ENCODE measurements at regions not wholly inside any gene's neighbourhood (a gene's known extent, or its start where the extent isn't known, plus 50 kb on each side); places are given as distances from the start of the nearest gene placed in this dataset.
A peak's percentile ranks its signal among the peaks of the same experiment; 100 is the strongest.

GRCh38 chr6:133057352-133057751, 183.8 kb upstream of the EYA4 start:
- ATAC-seq = no peak
- H3K4me1 ChIP-seq = no peaks in the 10 kb centered on the region
- H3K9me3 ChIP-seq = no peaks in the 10 kb centered on the region
- H3K27me3 ChIP-seq (ENCODE audit: low read depth) = no peaks in the 10 kb centered on the region
- no peaks in the 10 kb centered on the region for H3K36me3 ChIP-seq
- no peak for DNase-seq
- intact Hi-C loops (cut with DNase I) = no loop called here
- H3K27ac ChIP-seq = no peak overlapping the region
- TF ChIP-seq CTCF (IDR thresholded peaks at IDR 0.05) = no peak
- H3K4me3 ChIP-seq = no peak overlapping the region

GRCh38 chr6:133062077-133062476, 179.1 kb upstream of the EYA4 start:
- Histone ChIP-seq H3K27ac (no peak overlapping the region), H3K4me1 (no peaks in the 10 kb centered on the region), H3K27me3 (ENCODE audit: low read depth) (no peaks in the 10 kb centered on the region), H3K36me3 (no peaks in the 10 kb centered on the region), H3K9me3 (no peaks in the 10 kb centered on the region), H3K4me3 (no peak overlapping the region)
- ATAC-seq (peak; percentile 32 to 43), DNase-seq (no peak)
- no peak for TF ChIP-seq CTCF (IDR thresholded peaks at IDR 0.05)
- intact Hi-C loops (cut with DNase I) = no loop called here

- H3K27me3 ChIP-seq (ENCODE audit: low read depth) = no peaks in the 10 kb centered on the region
Observed at GRCh38 chr6:133062696-133063306, 178.4 kb upstream of the EYA4 start.

GRCh38 chr6:133067960-133068359, 173.2 kb upstream of the EYA4 start:
- H3K36me3 ChIP-seq = no peaks in the 10 kb centered on the region
- H3K4me3 ChIP-seq = no peak overlapping the region
- DNase-seq (no peak), ATAC-seq (no peak)
- TF ChIP-seq CTCF (IDR thresholded peaks at IDR 0.05) = no peak
- H3K9me3 ChIP-seq = no peaks in the 10 kb centered on the region
- H3K4me1 ChIP-seq = no peaks in the 10 kb centered on the region
- intact Hi-C loops (cut with DNase I) = no loop called here
- H3K27ac ChIP-seq = no peak overlapping the region
- H3K27me3 ChIP-seq (ENCODE audit: low read depth) = no peaks in the 10 kb centered on the region

More at GRCh38 chr6:133062696-133063306, 178.4 kb upstream of the EYA4 start:
- no peak for ATAC-seq
- Histone ChIP-seq H3K36me3 (no peaks in the 10 kb centered on the region), H3K4me1 (no peaks in the 10 kb centered on the region), H3K4me3 (no peak overlapping the region), H3K9me3 (no peaks in the 10 kb centered on the region), H3K27ac (no peak overlapping the region)
- intact Hi-C loops (cut with DNase I) = no loop called here
- DNase-seq = no peak
- TF ChIP-seq CTCF (IDR thresholded peaks at IDR 0.05) = no peak

GRCh38 chr6:133070410-133071043, 170.6 kb upstream of the EYA4 start:
- no peak for ATAC-seq
- no peak for DNase-seq
- H3K9me3 ChIP-seq = no peaks in the 10 kb centered on the region
- H3K4me3 ChIP-seq = no peak overlapping the region
- no peak for TF ChIP-seq CTCF (IDR thresholded peaks at IDR 0.05)
- no peaks in the 10 kb centered on the region for H3K4me1 ChIP-seq
- intact Hi-C loops (cut with DNase I) = no loop called here
- H3K27ac ChIP-seq = no peak overlapping the region
- no peaks in the 10 kb centered on the region for H3K36me3 ChIP-seq
- H3K27me3 ChIP-seq (ENCODE audit: low read depth) = no peaks in the 10 kb centered on the region

All from lower lobe of right lung (tissue), 2 donors.